ENCODE measurements at regions not wholly inside any gene's neighbourhood (a gene's known extent, or its start where the extent isn't known, plus 50 kb on each side); places are given as distances from the start of the nearest gene placed in this dataset.
"Not testable (repeated sequence)": the region's sequence is repeated elsewhere in the genome, so short reads cannot be mapped to it uniquely, and the experiment has no call there.

DNA sequence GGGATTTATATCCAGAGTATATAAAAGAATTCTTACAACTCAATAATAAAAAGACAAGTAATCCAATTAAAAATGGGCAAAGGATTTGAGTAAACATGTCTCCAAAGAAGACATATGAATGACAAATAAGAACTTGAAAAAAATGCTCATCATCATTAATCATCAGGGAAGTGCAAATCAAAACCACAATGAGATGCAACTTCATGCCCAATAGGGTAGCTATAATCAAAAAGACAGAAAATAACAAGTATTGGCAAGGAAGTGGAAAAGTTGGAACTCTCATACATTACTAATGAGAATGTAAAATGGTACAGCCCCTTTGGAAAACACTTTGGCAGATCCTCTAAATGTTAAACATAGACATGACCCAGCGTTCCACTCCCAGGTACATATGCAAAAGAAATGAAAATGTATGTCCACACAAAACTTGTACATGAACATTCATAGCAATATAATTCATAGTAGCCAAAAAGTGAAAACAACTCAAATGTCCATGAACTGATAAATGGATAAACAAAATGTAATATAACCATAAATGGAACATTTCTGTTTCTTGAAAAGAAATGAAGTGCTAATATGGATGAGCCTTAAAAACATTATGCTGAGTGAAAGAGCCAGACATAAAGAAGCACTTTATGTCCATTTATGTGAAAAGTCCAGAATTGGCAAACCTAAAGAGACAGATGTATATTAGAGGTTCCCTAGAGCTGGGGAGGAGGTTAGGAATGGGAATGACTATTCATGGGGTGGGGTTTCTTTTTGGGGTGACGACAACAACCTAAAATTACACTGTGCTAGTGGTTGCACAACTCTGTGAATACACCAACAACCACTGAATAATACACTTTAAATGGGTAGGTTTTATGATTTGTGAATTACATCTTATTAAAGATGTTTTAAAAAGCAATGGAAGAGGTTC is 259.7 kb downstream of the RHOU start:
- no peak for ATAC-seq

DNA sequence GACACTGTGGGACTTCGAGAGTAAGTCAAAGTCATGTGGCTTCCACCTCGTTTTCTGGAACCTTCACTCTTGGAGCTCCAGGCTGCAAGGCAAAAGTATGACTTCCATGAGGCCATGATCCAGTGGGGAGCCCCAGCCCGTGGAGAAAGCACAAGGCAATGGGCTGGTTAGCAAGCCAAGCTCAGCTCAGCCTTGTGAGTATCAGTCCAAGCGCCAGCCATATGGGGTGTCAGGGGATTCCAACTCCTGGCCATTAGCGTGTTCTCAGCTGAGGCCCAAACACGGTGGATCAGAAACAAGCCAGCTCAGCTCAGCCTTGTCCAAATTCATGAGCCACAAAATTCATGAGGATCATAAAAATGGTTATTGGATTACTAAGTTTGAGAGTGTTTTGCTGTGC is 261.0 kb downstream of the RHOU start:
- no peak for ATAC-seq

DNA sequence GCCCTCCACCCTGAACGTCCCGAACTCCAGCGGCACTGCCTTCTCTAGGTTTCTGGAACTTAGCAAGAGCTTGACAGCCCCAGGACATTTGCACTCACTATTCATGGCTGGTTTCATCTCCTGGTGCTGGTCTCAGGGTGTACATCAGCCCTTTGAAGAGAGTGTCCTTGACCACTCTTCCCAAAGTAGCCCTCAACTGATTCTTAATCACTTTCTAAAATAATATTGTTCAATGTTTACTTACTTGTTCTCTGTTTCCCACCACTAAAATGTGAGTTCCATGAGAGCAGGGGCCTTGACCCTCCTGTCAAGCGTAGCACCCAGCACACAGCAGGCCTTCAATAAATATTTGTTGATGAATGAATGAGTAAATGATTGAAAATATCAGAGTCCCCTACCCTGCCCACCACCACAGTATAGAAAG is 262.5 kb downstream of the RHOU start:
- ATAC-seq, result no peak

DNA sequence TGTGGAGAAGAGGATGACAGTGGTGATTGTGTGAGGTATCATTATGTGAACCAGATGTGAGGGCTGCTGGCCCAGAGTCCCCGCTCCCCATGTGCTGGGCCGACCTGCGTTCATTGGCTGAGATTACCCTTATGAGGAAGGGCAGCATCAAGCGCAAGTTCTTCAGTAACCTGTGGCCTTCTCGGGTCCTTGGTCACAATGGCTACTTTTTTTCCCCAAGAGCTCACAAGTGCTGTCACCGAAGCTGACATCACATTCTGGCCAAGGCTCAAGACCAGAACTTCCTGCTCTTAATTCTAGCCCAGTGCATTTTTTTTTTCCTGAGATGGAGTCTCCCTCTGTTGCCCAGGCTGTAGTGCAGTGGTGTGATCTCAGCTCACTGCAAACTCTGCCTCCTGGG is 262.9 kb downstream of the RHOU start:
- ATAC-seq, result no peak

DNA sequence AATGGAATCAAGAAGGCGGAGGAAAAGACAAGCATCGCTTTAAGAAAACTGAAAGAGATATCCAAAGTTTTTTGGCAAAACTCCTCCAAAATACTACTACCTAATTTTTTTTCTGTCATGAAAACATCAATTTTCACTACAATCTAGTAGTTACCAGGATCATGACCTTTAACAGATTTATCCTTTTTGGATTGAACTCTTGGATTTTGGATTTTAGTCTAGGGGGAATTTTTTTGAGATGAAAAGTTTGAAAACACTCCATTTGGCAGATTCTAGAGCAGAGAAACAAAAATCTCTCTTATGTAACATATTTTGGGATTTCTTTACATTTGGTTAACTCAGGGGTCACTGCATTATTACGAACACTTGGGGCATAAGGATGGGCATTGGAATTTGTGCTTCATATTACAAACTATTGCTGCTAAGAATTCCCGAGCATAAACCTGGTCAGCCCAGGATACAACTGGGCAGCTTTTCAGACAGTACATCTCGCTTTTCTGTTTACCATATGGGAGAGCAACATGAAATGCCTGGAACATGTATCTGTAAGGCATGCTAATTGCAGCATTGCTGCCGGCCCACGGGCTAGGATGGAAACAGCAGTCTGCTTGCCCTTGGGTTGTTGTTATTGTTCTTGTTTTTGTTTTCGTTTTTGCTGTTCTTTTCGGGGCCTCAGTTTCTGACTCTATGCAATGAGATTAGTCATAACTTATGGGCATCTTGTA is 264.3 kb downstream of the RHOU start:
- ATAC-seq, result no peak

DNA sequence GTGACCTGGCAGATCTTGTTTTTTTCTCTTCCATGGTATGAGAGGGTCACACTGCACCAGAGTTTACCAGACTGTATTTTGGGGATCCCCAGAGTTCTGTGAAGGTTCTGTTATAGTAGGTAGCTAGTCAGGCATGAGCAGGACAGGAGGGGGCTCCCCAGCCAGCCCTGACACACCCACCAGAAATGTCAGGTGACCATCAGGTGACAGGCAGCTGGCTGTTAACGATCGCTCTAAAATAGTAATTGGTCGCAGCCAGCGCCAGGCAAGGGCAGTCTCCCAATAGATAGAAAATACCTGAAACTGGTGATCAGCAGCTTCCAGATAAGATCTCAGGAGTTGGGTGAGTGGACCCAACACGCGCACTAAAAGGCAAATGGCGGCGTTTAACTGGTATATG is 264.9 kb downstream of the RHOU start:
- ATAC-seq, result no peak

DNA sequence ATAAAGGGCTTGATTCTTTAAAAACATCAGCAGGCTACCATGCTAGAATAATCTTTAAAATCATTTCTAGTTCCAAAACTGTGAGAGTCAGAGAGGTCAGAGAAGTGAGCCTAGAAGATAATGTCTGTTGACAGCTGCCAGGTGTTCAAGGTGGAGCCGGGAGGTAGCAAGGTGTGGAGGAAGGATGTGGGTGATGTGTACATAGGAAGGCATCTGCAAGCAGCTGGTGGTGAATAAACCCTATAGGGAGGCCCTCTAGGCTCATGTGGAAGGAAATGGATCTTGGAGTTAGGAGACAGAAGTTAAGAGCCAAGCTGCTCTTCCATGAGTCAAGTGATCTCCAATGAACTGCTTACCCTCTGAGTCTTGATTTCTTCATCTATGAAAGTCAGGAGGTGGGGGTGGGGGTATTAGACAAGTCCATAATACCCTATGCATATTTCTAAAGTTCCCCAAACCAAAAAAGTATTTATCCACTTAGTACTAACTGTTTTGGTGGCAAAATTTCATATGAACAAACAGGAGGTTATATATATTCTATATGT is 266.3 kb downstream of the RHOU start:
- no peak for ATAC-seq

DNA sequence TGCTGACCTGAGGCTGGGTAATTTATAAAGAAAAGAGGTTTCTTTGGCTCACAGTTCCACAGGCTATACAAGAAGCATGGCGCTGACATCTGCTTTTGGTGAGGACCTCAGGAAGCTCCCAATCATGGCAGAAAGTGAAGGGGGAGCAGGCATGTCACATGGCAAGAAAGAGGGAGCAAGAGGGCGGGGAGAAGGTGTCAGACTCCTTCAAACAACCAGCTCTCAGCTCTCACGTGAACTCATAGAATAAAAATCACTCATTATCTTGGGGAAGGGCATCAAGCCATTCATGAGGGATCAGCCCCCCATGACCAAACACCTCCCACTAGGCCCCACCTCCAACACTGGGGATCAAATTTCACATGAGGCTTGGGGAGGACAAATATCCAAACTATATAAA is 266.8 kb downstream of the RHOU start:
- ATAC-seq, result no peak

- ATAC-seq, result no peak
Measured at GRCh38 chr1:229002451-229002960, 267.2 kb downstream of the RHOU start.

DNA sequence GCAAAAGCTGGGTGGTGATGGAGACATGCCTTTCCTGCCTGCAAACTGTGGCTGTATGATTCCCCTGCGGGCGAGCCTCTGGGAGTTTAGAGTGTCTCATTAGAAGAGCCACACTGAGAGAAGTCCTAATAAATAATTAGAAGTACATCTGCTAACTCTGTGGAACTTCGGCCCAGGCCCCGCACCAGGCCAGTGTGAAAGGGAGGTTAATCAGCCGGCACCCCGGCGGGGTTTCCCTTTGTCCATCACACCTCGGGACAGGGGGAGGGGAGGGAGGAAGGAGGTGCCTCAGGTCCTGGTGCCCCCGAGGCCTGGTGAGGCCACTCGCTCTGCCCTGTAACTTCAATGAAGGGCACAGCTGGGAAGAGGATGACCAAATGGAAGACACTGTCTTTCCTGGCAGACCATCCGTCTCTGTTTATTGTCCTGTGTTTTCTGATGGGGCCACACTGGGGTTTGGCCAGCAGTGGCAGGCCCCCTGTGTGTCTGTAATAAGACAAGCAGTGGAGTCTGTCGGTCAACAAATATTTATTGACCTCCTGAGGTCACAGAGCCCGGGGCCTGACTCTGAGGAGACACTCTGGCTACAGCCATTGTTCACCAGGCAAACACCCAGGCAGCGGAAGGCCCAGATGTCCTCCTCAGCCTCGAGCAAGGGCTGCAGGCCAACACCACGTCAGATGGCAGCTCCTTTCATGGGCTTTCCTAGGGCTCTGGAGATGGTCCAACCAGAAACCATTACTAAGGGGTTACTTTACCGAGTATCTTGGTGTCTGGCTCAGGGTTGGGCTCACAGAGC is 267.5 kb upstream of the RAB4A start:
- no peak for ATAC-seq

GRCh38 chr1:229004066-229004833 is 266.7 kb upstream of the RAB4A start:
- no peak for ATAC-seq

DNA sequence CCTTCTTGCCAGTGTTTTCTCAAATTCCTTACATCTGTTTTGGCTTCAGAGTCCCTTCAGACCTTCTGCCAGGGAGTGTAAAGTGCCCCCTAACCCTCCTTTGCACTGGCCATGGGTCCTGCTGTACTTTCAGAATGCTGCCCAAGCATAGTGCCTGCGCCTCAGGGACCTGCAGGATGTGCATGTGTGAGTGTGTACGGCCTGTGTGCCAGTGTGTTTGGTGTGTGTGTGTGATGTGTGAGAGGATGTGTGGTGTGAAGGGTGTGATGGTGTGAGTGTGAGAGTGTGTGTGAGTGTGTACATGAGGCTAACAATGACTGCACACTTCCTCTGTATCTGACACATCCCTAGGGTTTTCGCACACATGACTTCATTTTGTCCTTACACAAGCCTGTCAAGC is 265.8 kb upstream of the RAB4A start:
- ATAC-seq, result no peak

DNA sequence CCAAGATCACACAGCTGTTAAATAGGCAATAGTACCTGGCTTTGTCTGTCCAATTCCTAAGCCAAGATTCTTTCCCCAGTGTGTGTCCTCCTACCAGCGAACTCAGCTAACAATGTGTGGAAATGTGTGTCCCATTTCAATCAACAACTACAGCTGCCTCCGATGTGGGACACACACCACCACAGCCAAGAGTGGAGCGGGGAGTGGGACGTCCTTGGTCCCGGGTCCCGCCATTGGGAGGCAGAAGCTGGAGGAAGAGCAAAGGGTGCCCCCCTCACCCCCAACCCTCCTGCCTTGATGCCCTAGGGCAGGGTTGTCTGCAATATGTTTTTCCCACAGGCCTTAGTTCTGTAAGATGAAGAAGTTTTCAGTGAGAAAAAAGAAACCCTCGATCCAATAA is 265.4 kb upstream of the RAB4A start:
- no peak for ATAC-seq

DNA sequence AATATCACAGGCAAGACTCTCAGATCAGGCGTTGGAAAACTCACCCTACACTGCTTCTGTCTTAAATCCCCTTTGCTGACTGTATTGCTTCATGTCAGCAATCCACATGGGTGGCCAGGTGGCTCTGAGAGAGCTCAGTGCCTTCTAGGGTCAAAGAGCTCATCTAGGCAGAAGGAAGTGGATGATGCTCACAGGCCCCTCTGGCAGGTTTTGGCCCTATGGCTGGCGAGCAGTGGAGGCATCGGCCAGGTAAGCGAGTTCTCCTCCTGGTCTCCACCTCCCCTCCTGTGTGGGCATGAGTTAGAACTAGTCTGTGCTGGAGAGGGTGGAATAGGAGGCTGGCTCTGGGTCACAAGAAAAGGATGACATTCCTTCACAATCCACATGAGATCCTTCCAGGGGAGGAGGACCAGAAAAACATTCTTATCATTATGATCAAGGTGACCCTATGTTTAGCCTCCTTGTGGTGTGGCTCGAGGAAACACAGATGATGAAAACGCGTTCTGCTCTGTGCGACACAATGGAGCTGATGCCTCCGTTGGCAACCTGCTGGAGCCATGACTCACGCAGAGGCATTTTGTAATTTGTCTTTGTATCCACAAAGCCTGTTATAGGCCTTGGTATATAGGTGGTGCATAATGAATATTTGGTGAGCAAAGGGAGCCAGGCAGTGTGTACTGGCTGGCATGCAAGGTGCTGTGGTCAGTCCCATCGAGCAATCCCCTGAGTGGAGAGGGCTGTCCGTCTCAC is 264.6 kb upstream of the RAB4A start:
- ATAC-seq, result no peak

- ATAC-seq, result no peak
Measured at GRCh38 chr1:229007167-229007566, 263.7 kb upstream of the RAB4A start.

DNA sequence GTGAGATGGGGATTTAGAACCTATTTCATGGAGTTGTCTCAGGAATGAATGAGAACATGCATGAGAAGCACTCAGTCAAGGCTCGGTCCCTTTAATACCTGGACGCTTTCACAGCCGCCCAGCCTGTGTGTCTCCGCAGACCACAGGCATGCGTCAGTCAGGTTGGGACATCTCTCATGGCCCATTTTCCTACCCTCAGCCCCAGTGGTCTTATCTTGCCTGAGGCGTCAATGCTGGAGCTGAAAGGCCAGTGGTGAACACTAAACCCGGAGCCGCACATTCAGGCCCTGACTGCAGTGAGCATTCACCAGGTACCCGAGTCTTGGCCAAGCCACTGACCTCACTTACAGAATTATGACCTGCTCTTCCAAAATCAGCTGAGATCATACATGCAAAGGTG is 263.2 kb upstream of the RAB4A start:
- no peak for ATAC-seq

DNA sequence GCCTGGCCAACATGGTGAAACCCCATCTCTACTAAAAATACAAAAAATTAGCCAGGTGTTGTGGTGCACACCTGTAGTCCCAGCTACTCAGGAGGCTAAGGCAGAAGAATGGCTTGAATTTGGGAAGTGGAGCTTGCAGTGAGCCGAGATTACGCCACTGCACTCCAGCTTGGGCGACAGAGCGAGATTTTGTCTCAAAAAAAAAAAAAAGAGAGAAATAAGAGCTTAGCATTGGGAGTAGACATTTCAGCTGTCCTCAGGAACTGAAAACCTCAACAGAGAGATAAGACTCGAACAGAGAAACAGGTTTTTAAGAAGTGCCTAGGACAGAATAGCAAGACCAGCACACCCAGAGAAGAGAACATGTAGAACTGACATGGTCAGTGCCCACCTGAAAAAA is 262.6 kb upstream of the RAB4A start:
- ATAC-seq, result not testable (repeated sequence)

DNA sequence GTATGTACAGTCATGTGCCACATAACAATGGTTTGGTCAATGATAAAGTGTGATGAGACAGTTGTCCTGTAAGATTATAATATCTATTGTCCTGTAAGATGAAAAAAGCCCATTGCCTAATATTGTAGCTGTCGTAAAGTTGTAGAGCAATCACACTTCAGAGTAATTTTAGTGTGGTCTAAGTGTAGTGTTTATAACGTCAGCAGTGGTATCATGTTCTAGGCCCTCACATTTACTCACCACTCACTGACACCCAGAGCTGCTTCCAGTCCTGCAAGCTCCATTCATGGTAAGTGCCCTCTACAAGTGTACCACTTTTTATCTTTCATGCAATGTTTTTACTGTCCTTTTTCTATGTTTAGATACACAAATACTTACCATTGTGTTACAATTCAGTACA is 259.9 kb upstream of the RAB4A start:
- ATAC-seq, result no peak

GRCh38 chr1:229012823-229013222 is 258.1 kb upstream of the RAB4A start:
- ATAC-seq, result no peak

- no peak for ATAC-seq
Measured at GRCh38 chr1:229013981-229014380, 256.9 kb upstream of the RAB4A start.

- no peak for ATAC-seq
Measured at GRCh38 chr1:229015806-229016205, 255.1 kb upstream of the RAB4A start.

Measured in activated CD4-positive, CD25-positive, alpha-beta regulatory T cell treated with anti-CD3 and anti-CD28 coated beads, Interleukin-2, amount 50 U/mL, for 24 hours (primary cell).